ENCODE measurements at regions not wholly inside any gene's neighbourhood (a gene's known extent, or its start where the extent isn't known, plus 50 kb on each side); places are given as distances from the start of the nearest gene placed in this dataset.

- H3K9ac ChIP-seq (ENCODE audit: low read depth in 1 of 2, low read length in 2 of 2): no peak overlapping the region
- TF ChIP-seq RAD21 (IDR thresholded peaks at IDR 0.05) (no peak), RXRA (IDR thresholded peaks at IDR 0.05) (no peak), ATF3 (IDR thresholded peaks at IDR 0.05) (no peak), FOXA1 (IDR thresholded peaks at IDR 0.05) (no peak), JUND (IDR thresholded peaks at IDR 0.05) (no peak)
- no peaks in the 10 kb centered on the region for H3K4me1 ChIP-seq (ENCODE audit: control insufficient read depth in 4 of 4, insufficient read depth in 4 of 4, low read length in 3 of 4)
- no peak overlapping the region for H3K4me3 ChIP-seq (ENCODE audit: low read depth in 1 of 3, low read length in 3 of 3)
- DNase-seq (ENCODE audit: low spot score): no peak
- H3K9me3 ChIP-seq (ENCODE audit: control insufficient read depth in 4 of 4, low read length in 3 of 4): no peaks in the 10 kb centered on the region
- H3K27ac ChIP-seq (ENCODE audit: low read depth in 1 of 2, low read length in 2 of 2): no peak overlapping the region
- 77% methylated on average over 5 of the region's 5 CpGs for WGBS
- no peaks in the 10 kb centered on the region for H3K36me3 ChIP-seq (ENCODE audit: control insufficient read depth in 4 of 4, insufficient read depth in 3 of 4, low read depth in 1 of 4, low read length in 3 of 4)
- H3K27me3 ChIP-seq (ENCODE audit: control insufficient read depth in 4 of 4, insufficient read depth in 4 of 4, low read length in 3 of 4): peaks cover 0 to 2% (median 0%) of the 10 kb centered on the region in 4 donors
Measured at GRCh38 chr21:23876925-23877558, 1730.2 kb downstream of the MRPL39 start.

GRCh38 chr21:23874271-23874670 is 1733.0 kb downstream of the MRPL39 start:
- Histone ChIP-seq H3K9me3 (ENCODE audit: control insufficient read depth in 4 of 4, low read length in 3 of 4) (no peaks in the 10 kb centered on the region), H3K4me3 (ENCODE audit: low read depth in 1 of 3, low read length in 3 of 3) (no peak overlapping the region), H3K27ac (ENCODE audit: low read depth in 1 of 2, low read length in 2 of 2) (no peak overlapping the region), H3K27me3 (ENCODE audit: control insufficient read depth in 4 of 4, insufficient read depth in 4 of 4, low read length in 3 of 4) (peaks cover 0 to 6% (median 1%) of the 10 kb centered on the region in 4 donors), H3K36me3 (ENCODE audit: control insufficient read depth in 4 of 4, insufficient read depth in 3 of 4, low read depth in 1 of 4, low read length in 3 of 4) (no peaks in the 10 kb centered on the region), H3K4me1 (ENCODE audit: control insufficient read depth in 4 of 4, insufficient read depth in 4 of 4, low read length in 3 of 4) (no peaks in the 10 kb centered on the region), H3K9ac (ENCODE audit: low read depth in 1 of 2, low read length in 2 of 2) (no peak overlapping the region)
- no peak for DNase-seq (ENCODE audit: low spot score)
- no peak for TF ChIP-seq YY1 (IDR thresholded peaks at IDR 0.05)
- no peak for TF ChIP-seq FOXA1 (IDR thresholded peaks at IDR 0.05)
- no peak for TF ChIP-seq RXRA (IDR thresholded peaks at IDR 0.05)
- no peak for TF ChIP-seq JUND (IDR thresholded peaks at IDR 0.05)
- TF ChIP-seq HNF4A (conservative IDR thresholded peaks at IDR 0.05): no peak
- no peak for TF ChIP-seq CTCF (IDR thresholded peaks at IDR 0.05; ENCODE audit: low read depth, low read length, missing input control)
- WGBS: 71% methylated on average over 3 of the region's 3 CpGs

- Histone ChIP-seq H3K4me3 (ENCODE audit: low read depth in 1 of 3, low read length in 3 of 3) (no peak overlapping the region), H3K27ac (ENCODE audit: low read depth in 1 of 2, low read length in 2 of 2) (no peak overlapping the region), H3K4me1 (ENCODE audit: control insufficient read depth in 4 of 4, insufficient read depth in 4 of 4, low read length in 3 of 4) (no peaks in the 10 kb centered on the region), H3K27me3 (ENCODE audit: control insufficient read depth in 4 of 4, insufficient read depth in 4 of 4, low read length in 3 of 4) (no peaks in the 10 kb centered on the region), H3K36me3 (ENCODE audit: control insufficient read depth in 4 of 4, insufficient read depth in 3 of 4, low read depth in 1 of 4, low read length in 3 of 4) (no peaks in the 10 kb centered on the region), H3K9ac (ENCODE audit: low read depth in 1 of 2, low read length in 2 of 2) (no peak overlapping the region), H3K9me3 (ENCODE audit: control insufficient read depth in 4 of 4, low read length in 3 of 4) (no peaks in the 10 kb centered on the region)
- no peak for TF ChIP-seq NR2F2 (IDR thresholded peaks at IDR 0.05)
- TF ChIP-seq TAF1 (conservative IDR thresholded peaks at IDR 0.05): no peak
- no peak for TF ChIP-seq RXRA (IDR thresholded peaks at IDR 0.05)
- TF ChIP-seq, protein P1, sequence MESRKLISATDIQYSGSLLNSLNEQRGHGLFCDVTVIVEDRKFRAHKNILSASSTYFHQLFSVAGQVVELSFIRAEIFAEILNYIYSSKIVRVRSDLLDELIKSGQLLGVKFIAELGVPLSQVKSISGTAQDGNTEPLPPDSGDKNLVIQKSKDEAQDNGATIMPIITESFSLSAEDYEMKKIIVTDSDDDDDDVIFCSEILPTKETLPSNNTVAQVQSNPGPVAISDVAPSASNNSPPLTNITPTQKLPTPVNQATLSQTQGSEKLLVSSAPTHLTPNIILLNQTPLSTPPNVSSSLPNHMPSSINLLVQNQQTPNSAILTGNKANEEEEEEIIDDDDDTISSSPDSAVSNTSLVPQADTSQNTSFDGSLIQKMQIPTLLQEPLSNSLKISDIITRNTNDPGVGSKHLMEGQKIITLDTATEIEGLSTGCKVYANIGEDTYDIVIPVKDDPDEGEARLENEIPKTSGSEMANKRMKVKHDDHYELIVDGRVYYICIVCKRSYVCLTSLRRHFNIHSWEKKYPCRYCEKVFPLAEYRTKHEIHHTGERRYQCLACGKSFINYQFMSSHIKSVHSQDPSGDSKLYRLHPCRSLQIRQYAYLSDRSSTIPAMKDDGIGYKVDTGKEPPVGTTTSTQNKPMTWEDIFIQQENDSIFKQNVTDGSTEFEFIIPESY (IDR thresholded peaks at IDR 0.05): no peak
- TF ChIP-seq CTCF (IDR thresholded peaks at IDR 0.05; ENCODE audit: low read depth, low read length, missing input control): no peak
- TF ChIP-seq JUND (IDR thresholded peaks at IDR 0.05): no peak
- TF ChIP-seq SP1 (IDR thresholded peaks at IDR 0.05): no peak
- TF ChIP-seq EGR1 (IDR thresholded peaks at IDR 0.05; ENCODE audit: low read depth in 2 of 2): no peak
- no peak for TF ChIP-seq RAD21 (IDR thresholded peaks at IDR 0.05)
- TF ChIP-seq FOXA2 (IDR thresholded peaks at IDR 0.05): no peak
- TF ChIP-seq GABPA (IDR thresholded peaks at IDR 0.05 in 1 of 2, conservative IDR thresholded peaks at IDR 0.05 in 1 of 2): no peak
- TF ChIP-seq HNF4A (conservative IDR thresholded peaks at IDR 0.05): no peak
- no peak for TF ChIP-seq MAX (IDR thresholded peaks at IDR 0.05)
- DNase-seq (ENCODE audit: low spot score): no peak
- WGBS: 49% methylated on average over 6 of the region's 6 CpGs
Measured at GRCh38 chr21:23861911-23862504, 1745.3 kb downstream of the MRPL39 start.
